A673 (cell line): ENCODE measurements at regions not wholly inside any gene's neighbourhood (a gene's known extent, or its start where the extent isn't known, plus 50 kb on each side); places are given as distances from the start of the nearest gene placed in this dataset.

Experiments
- CTCF ChIP-seq: fragments of 300-800, 200-600 bp; sonication (generic); conservative IDR thresholded peaks from 2 replicates; pipeline ENCODE4 v1.5.1; 2017; ENCODE audit warnings: low read depth, mild to moderate bottlenecking, antibody characterized with exemption, low read length, moderate library complexity, mixed read lengths
- EZH2 ChIP-seq: fragments of 200-600 bp; sonication (generic); IDR thresholded peaks from 2 replicates; pipeline ENCODE4 v1.6.1; 2017; ENCODE audit warnings: borderline replicate concordance, low read depth, mild to moderate bottlenecking, mixed read lengths, antibody characterized with exemption, low read length; ENCODE audit not compliant: poor library complexity, severe bottlenecking

- TF ChIP-seq CTCF (no peak), EZH2 (no peak)
Measured at GRCh38 chr14:61956517-61956916, 194.3 kb downstream of the SNAPC1 start.
